HG03457 (cell line): ENCODE measurements at regions not wholly inside any gene's neighbourhood (a gene's known extent, or its start where the extent isn't known, plus 50 kb on each side); places are given as distances from the start of the nearest gene placed in this dataset.

Experiments
- ATAC-seq: cut with Tn5 transposase; IDR thresholded peaks from one replicate; pipeline ENCODE4 v1.9.1; 2021; ENCODE audit warnings: moderate number of reproducible peaks; ENCODE audit not compliant: unreplicated experiment

DNA sequence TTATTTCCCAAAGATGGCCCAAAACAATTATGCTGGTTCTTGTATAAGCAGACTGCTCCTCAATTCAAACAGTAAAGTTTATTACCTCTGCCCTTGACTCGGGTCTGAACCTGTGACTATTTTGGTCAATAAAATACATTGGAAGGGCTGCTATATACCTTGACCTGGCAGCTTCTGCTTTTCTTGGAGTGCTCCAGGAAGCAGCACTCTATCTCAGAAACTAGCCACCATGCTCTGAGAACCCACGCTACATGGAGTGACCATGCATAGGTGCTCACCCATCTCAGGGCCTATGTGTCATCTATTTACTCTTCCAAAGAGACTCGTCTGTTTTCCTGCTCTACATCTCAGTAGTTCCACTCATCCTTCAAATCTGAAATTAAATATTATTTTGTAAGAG is 299.9 kb downstream of the AHR start:
- no peak for ATAC-seq

- no peak for ATAC-seq
These were observed 300.4 kb downstream of the AHR start for GRCh38 chr7:17598846-17599245.

- ATAC-seq: no peak
These were observed 301.4 kb downstream of the AHR start for GRCh38 chr7:17599733-17600339.

DNA sequence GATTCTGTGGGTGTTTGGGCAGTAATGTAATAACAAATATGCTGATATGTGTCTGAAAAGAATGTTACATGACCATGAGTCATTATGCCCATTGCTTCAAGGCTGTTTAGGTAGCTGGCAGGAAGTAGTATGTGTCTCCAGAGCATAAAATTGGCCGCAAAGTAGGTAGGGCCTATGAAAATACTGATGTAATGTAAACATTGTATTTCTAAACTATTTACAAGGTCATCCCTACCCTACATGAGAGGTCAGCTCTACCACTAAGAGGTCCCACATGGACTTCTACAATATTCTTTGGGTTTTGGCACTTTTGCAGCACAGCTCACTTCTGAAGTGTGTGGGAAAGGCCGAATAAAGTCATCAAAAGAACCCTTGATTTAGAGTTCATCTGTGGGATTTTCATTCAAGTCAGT is 301.9 kb downstream of the AHR start:
- ATAC-seq: no peak

DNA sequence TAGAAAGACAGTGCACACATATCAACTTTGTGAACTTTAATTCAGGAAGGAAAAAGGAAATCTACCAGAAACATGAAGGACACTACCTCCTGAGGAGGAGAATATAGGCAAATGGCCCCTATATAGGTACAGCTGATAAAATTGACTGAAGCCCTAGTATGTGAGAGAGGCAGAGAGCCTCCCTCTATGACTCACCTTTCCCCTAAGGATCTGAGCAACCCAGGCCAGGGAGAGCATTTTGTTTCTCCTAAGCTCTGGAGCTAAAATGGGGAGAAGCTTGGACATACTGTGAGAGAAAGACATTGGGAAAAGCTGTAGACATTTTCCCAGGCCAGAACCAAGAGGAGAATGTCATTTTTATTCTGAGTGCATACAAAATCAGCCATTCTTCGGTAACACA is 303.5 kb downstream of the AHR start:
- no peak for ATAC-seq

- no peak for ATAC-seq
These were observed 309.8 kb downstream of the AHR start for GRCh38 chr7:17608114-17608833.

DNA sequence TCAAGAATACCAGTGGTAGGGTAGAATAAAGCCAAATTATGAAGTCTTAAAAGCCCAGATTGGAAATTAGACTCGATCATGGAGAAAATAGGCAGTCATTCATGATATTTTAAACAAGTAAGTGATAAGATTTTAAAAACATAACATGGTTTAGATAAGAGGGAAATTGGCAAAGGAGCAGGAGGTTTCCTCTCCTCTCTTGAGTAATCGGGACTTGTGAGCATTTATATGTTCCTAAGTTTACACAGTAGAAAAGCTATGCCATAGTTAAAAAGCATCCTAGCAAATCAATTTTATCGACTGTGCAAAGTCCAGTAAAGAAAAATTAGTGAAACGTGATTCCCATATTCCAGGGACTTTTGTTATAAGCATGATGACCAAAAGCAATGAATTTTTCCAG is 313.2 kb downstream of the AHR start:
- ATAC-seq: no peak

DNA sequence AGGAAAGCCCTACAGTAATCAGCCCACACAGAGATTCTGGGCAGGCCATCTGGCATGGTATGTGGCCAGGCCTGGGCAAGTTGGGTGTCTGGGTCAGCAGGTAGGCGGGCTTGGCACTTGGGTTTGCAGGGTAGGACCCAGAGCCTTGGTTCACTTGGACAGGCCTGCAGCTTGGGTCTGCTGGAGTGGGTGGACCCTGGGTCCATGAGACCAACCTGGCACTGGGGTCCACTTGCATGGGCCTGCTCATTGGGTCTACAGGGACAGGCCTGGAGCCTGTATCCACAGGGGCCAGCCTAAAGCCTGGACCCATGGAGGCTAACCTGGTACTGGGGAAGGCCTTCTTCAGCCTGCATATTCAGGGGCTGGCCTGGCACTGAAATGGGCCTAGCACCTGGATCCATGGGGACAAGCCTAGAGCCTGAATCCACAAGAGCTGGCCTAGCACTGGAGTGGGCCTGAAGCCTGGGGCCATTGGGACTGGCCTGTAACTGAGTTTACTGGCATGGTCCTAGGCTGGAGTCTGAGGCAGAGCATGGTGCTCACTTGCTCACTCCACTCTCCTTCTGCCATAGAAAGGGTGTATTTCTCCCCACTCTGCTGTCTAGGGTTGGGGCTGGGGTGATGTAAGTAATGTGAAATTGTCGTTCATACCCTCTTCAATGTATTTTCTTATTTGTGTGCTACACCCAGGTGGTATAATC is 315.0 kb downstream of the AHR start:
- no peak for ATAC-seq

DNA sequence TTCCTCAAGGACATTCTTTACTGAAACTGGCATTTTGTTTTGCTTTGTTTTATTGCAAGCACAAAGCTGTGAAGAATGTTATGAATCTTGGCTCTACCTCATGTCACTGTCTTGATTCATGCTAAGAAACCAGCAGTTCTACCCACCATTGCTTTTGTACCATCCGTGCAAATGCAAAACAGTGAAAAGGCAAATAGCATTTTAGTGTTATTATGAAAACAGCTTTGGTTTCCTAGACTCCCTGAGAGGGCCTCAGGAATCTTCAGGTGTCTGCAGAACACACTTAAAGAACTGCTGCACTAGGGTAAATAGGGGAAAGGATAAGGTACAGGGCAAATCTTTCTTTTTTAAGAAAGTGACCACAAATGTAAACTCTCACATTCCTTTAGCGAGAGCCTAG is 318.9 kb downstream of the AHR start:
- no peak for ATAC-seq

GRCh38 chr7:17617857-17618651 is 319.6 kb downstream of the AHR start:
- no peak for ATAC-seq

GRCh38 chr7:17618652-17618974 is 320.2 kb downstream of the AHR start:
- no peak for ATAC-seq

GRCh38 chr7:17619196-17619818 is 320.9 kb downstream of the AHR start:
- ATAC-seq: no peak

DNA sequence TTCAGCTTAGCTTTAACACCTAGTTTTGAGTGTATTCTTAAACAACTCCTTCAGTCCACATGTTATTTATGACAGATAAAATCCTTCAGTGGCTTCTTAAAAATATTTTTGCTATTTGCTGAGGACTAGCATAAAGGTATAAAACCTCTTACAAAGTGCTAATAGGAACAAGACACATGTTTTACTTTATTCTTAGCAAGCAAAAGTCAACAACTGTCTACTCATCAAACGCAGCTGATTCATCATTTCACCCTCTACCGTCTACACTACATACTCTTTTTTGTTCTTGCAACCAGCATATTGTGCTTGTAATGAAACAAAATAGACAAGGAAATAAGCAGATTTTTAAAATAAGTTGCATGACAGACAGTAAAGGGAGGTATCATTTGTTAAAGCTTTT is 319.7 kb downstream of the SNX13 start:
- no peak for ATAC-seq

DNA sequence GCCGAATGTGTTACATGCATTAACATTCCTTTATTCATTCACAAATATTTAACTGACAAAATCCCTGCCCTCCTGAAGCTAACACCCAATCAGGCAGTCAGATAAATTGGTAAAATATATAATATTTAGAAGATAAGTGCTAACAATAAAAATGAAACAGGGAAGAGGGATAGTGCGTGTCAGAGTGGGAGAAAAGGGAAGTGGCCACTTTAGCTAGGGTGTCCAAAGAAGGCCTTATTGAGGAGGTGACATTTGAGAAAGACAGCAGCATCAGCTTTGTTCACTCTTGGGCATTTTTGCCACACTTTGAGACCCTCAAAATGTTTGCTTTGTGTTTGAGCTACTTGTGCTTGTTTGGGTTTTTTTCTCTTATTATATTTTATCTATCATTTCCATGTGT is 317.8 kb downstream of the SNX13 start:
- no peak for ATAC-seq

- no peak for ATAC-seq
These were observed 316.6 kb downstream of the SNX13 start for GRCh38 chr7:17623546-17624185.

DNA sequence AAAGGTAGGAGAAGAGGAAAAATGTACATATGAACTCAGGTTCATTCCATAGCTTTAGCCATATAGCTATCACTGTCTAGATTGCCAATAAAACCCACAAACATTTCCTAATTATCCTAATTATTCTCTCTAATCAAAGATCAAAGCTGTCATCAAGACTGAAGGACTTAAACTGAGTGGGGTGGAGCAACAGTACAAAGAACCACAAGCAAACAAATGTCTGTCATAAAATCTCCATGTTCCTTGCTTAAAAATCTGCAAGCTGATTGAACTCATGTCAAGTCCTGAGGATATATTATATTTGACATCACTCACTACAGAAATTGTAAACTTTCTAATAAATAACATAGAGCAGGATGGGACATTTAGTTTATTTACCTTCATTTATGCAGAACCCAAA is 315.9 kb downstream of the SNX13 start:
- ATAC-seq: no peak

- ATAC-seq: no peak
These were observed 315.3 kb downstream of the SNX13 start for GRCh38 chr7:17625043-17625442.

- no peak for ATAC-seq
These were observed 314.1 kb downstream of the SNX13 start for GRCh38 chr7:17626235-17626634.

DNA sequence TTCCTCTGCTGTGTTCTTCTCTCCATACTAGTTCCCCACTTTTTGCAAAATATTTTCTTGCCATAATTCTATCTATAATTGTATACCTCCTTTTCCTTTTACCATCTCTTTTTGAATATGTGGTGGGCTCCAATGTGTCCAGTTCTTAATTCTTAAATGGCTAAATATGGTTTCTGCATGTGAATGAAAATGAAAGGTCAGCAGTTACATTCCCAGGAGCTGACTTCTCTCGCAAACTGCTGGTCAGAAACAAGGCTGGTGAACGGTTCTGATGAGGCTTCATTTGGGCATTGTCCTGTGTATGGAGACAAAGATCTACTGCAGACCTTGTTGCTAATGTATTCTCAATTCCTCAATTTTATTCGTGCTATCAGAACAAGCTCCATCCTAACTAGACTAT is 309.2 kb downstream of the SNX13 start:
- no peak for ATAC-seq

DNA sequence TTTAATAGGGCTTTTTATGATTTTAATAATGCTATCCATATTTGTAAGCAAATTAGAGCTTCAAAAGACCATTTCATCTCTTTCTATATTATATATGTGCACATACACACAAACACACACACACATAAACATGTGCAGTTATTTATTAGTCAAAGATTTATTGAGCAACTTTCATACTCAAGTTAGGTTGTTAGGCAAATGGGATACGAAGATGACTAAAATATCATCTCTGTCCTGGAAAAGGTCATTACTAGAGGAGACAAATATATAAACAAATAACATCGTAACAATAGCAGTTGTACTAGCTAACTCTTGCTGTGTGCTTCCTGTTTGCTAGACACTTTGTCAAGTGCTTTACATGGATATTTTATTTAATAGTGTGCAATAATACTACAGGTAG is 307.9 kb downstream of the SNX13 start:
- ATAC-seq: no peak

GRCh38 chr7:17633067-17633466 is 307.2 kb downstream of the SNX13 start:
- ATAC-seq: no peak
